Fibroblast of lung (primary cell): ENCODE measurements at regions not wholly inside any gene's neighbourhood (a gene's known extent, or its start where the extent isn't known, plus 50 kb on each side); places are given as distances from the start of the nearest gene placed in this dataset.

ENCODE experiments used
- DNase-seq, 2 donors: peaks; one replicate each; pipeline versions ENCODE4 v3.0.0 to v3.0.0-alpha.2; 2010; ENCODE audit warnings: low read depth in 2 of 2
- H2AFZ ChIP-seq: 2 replicates; pipeline ENCODE4 v1.5.1; 2012; ENCODE audit warnings: low read length, control low read depth, inconsistent platforms
- H3K27ac ChIP-seq: 2 replicates; pipeline ENCODE4 v1.5.1; 2011; ENCODE audit warnings: low read length, control low read depth; ENCODE audit not compliant: insufficient read depth
- H3K27me3 ChIP-seq: 2 replicates; pipeline ENCODE4 v1.5.1; 2011; ENCODE audit warnings: mild to moderate bottlenecking, low read length; ENCODE audit not compliant: control insufficient read depth, insufficient read depth
- H3K36me3 ChIP-seq: 2 replicates; pipeline ENCODE4 v1.5.1; 2011; ENCODE audit warnings: low read length; ENCODE audit not compliant: control insufficient read depth, insufficient read depth
- H3K4me1 ChIP-seq: 2 replicates; pipeline ENCODE4 v1.5.1; 2011; ENCODE audit warnings: low read length; ENCODE audit not compliant: control insufficient read depth, insufficient read depth; ENCODE audit errors: extremely low read depth
- H3K4me2 ChIP-seq: 2 replicates; pipeline ENCODE4 v1.5.1; 2011; ENCODE audit warnings: low read length, control low read depth; ENCODE audit not compliant: insufficient read depth; ENCODE audit errors: extremely low read depth
- H3K4me3 ChIP-seq, 4 experiments: fragments of 200-600 bp in 1 of 4; sonication (generic) in 1 of 4; replicated peaks in 1 of 4; 2 replicates each; pipeline ENCODE4 v1.5.1; 2011 to 2016; ENCODE audit warnings: low read length in 4 of 4, low read depth in 3 of 4, mild to moderate bottlenecking in 3 of 4, control low read depth in 2 of 4, inconsistent platforms in 1 of 4, mixed read lengths in 1 of 4; ENCODE audit not compliant: insufficient read depth in 1 of 4; ENCODE audit errors: control extremely low read depth in 1 of 4
- H3K79me2 ChIP-seq: 2 replicates; pipeline ENCODE4 v1.5.1; 2012; ENCODE audit warnings: mild to moderate bottlenecking, low read length, inconsistent platforms; ENCODE audit not compliant: control insufficient read depth, insufficient read depth
- H3K9ac ChIP-seq: 2 replicates; pipeline ENCODE4 v1.5.1; 2011; ENCODE audit warnings: mild to moderate bottlenecking, low read length, control low read depth; ENCODE audit not compliant: insufficient read depth
- H3K9me3 ChIP-seq: 2 replicates; pipeline ENCODE4 v1.5.1; 2012; ENCODE audit warnings: low read depth, low read length; ENCODE audit not compliant: control insufficient read depth, insufficient read depth
- H4K20me1 ChIP-seq: 2 replicates; pipeline ENCODE4 v1.5.1; 2011; ENCODE audit warnings: low read length; ENCODE audit not compliant: control insufficient read depth, insufficient read depth; ENCODE audit errors: extremely low read depth
- CTCF ChIP-seq, 2 donors: IDR thresholded peaks in 1 of 2; conservative IDR thresholded peaks in 1 of 2; 1 replicate in 1 of 2; 2 replicates in 1 of 2; pipeline ENCODE4 v1.5.1; 2011 to 2012; ENCODE audit warnings: low read length in 2 of 2, control low read depth in 1 of 2, inconsistent platforms in 1 of 2, low read depth in 1 of 2, mild to moderate bottlenecking in 1 of 2
- EZH2 ChIP-seq: IDR thresholded peaks from 2 replicates; pipeline ENCODE4 v1.5.1; 2012; ENCODE audit warnings: low read length, control low read depth, mild to moderate bottlenecking; ENCODE audit errors: missing control alignments

- DNase-seq = peak in 1 of 2 donors; percentile 41
- no peak overlapping the region for H3K4me3 ChIP-seq
- H3K27ac ChIP-seq = no peak overlapping the region
- TF ChIP-seq EZH2 (no peak), CTCF (conservative IDR thresholded peaks at IDR 0.05 in 1 of 2, IDR thresholded peaks at IDR 0.05 in 1 of 2; ENCODE audit: low read depth in 1 of 2, low read length in 2 of 2) (no peak)
- H3K4me1 ChIP-seq = no peaks in the 10 kb centered on the region
- H3K79me2 ChIP-seq = no peaks in the 10 kb centered on the region
- H3K27me3 ChIP-seq = no peaks in the 10 kb centered on the region
- no peaks in the 10 kb centered on the region for H3K9me3 ChIP-seq
- no peak overlapping the region for H2AFZ ChIP-seq
- H3K9ac ChIP-seq = no peak overlapping the region
- H3K36me3 ChIP-seq = no peaks in the 10 kb centered on the region
- no peaks in the 10 kb centered on the region for H4K20me1 ChIP-seq
- H3K4me2 ChIP-seq = no peak overlapping the region
These were observed 890.2 kb upstream of the B3GALT2 start for GRCh38 chr1:194076646-194077045.

DNA sequence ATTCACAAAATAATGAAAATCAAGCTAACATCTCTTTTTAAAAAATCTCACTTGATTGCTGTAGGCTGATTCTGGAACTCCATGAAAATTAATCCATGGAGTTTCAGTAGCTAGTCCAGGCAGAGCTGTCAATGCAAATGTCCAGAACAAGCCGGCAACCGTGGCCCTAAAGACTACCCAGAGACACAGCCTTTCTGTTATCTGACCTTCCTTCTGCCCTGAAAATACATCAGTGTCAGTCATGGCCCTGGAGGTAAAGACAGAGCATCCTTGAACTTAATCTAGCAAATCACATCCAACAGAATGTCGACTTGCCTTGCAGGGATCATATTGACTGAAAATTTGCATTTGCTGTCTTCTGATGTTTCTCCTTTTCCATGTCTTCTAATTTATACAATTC lies 887.4 kb upstream of the B3GALT2 start:
- no peak overlapping the region for H3K9ac ChIP-seq
- H3K79me2 ChIP-seq = no peaks in the 10 kb centered on the region
- no peaks in the 10 kb centered on the region for H3K36me3 ChIP-seq
- no peak overlapping the region for H2AFZ ChIP-seq
- no peak overlapping the region for H3K4me2 ChIP-seq
- H4K20me1 ChIP-seq = no peaks in the 10 kb centered on the region
- no peaks in the 10 kb centered on the region for H3K4me1 ChIP-seq
- H3K9me3 ChIP-seq = no peaks in the 10 kb centered on the region
- no peaks in the 10 kb centered on the region for H3K27me3 ChIP-seq
- no peak overlapping the region for H3K4me3 ChIP-seq
- TF ChIP-seq CTCF (conservative IDR thresholded peaks at IDR 0.05 in 1 of 2, IDR thresholded peaks at IDR 0.05 in 1 of 2; ENCODE audit: low read depth in 1 of 2, low read length in 2 of 2) = no peak
- TF ChIP-seq EZH2 = no peak
- H3K27ac ChIP-seq = no peak overlapping the region
- DNase-seq = no peak

DNA sequence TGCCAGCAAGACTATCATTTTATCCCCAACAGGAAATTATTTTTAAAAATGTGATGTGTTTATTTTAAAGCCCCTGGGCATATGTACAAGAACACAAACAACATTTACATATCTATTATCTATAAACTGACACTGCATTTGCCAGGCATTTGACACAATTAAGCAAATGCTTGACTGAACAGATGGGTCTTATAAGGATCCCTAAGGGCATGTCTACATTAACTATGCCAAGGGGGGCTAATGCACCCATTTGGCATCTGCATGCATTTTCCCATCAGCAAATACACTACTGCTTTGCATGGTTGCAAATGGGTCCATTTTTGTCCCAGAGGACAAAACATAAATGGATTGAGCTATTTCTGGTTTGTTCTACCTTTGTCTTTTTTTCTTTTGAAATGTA lies 884.8 kb upstream of the B3GALT2 start:
- H4K20me1 ChIP-seq = no peaks in the 10 kb centered on the region
- no peak overlapping the region for H3K9ac ChIP-seq
- no peaks in the 10 kb centered on the region for H3K36me3 ChIP-seq
- H3K9me3 ChIP-seq = no peaks in the 10 kb centered on the region
- no peak overlapping the region for H3K4me2 ChIP-seq
- no peaks in the 10 kb centered on the region for H3K4me1 ChIP-seq
- H3K27me3 ChIP-seq = no peaks in the 10 kb centered on the region
- no peak overlapping the region for H3K4me3 ChIP-seq
- H2AFZ ChIP-seq = no peak overlapping the region
- TF ChIP-seq EZH2 (no peak), CTCF (conservative IDR thresholded peaks at IDR 0.05 in 1 of 2, IDR thresholded peaks at IDR 0.05 in 1 of 2; ENCODE audit: low read depth in 1 of 2, low read length in 2 of 2) (no peak)
- H3K27ac ChIP-seq = no peak overlapping the region
- DNase-seq = no peak
- H3K79me2 ChIP-seq = no peaks in the 10 kb centered on the region
